Neural progenitor cell (in vitro differentiated cells): ENCODE measurements at regions not wholly inside any gene's neighbourhood (a gene's known extent, or its start where the extent isn't known, plus 50 kb on each side); places are given as distances from the start of the nearest gene placed in this dataset.

Source experiments
- CTCF ChIP-seq: fragments of 200-600 bp; sonication (generic); IDR thresholded peaks from 2 replicates; pipeline ENCODE4 v1.5.1; 2017; ENCODE audit warnings: antibody characterized with exemption, mild to moderate bottlenecking
- EZH2phosphoT487 ChIP-seq: fragments of 200-600 bp; sonication (generic); IDR thresholded peaks from 2 replicates; pipeline ENCODE4 v1.6.1; 2017; ENCODE audit warnings: antibody characterized with exemption

GRCh38 chr5:97636766-97637165, 453.7 kb upstream of the RIOK2 start:
- TF ChIP-seq EZH2phosphoT487 (no peak), CTCF (no peak)
